ENCODE measurements at regions not wholly inside any gene's neighbourhood (a gene's known extent, or its start where the extent isn't known, plus 50 kb on each side); places are given as distances from the start of the nearest gene placed in this dataset.

GRCh38 chr21:16983420-16983819 lies 529.4 kb upstream of the CXADR start:
- no peak for DNase-seq

GRCh38 chr21:16992448-16992847 lies 520.4 kb upstream of the CXADR start:
- no peak for DNase-seq

GRCh38 chr21:16993416-16994038 lies 519.3 kb upstream of the CXADR start:
- no peak for DNase-seq

- DNase-seq: no peak
Measured at GRCh38 chr21:17002594-17003257, 510.1 kb upstream of the CXADR start.

GRCh38 chr21:17003258-17003615 lies 509.6 kb upstream of the CXADR start:
- no peak for DNase-seq

- no peak for DNase-seq
Measured at GRCh38 chr21:17003763-17004373, 509.0 kb upstream of the CXADR start.

GRCh38 chr21:17032141-17032655 lies 480.6 kb upstream of the CXADR start:
- no peak for DNase-seq

- no peak for DNase-seq
Measured at GRCh38 chr21:17044696-17045095, 468.1 kb upstream of the CXADR start.

- DNase-seq: no peak
Measured at GRCh38 chr21:17045214-17045853, 467.5 kb upstream of the CXADR start.

GRCh38 chr21:17048974-17049373 lies 463.9 kb upstream of the CXADR start:
- DNase-seq: no peak

- no peak for DNase-seq
Measured at GRCh38 chr21:17050156-17050555, 462.7 kb upstream of the CXADR start.

- DNase-seq: no peak
Measured at GRCh38 chr21:17050646-17051045, 462.2 kb upstream of the CXADR start.

- no peak for DNase-seq
Measured at GRCh38 chr21:17051054-17051453, 461.8 kb upstream of the CXADR start.

- DNase-seq: no peak
Measured at GRCh38 chr21:17053321-17053720, 459.5 kb upstream of the CXADR start.

GRCh38 chr21:17059936-17060335 lies 452.9 kb upstream of the CXADR start:
- DNase-seq: no peak

- DNase-seq: no peak
Measured at GRCh38 chr21:17066006-17066405, 446.8 kb upstream of the CXADR start.

GRCh38 chr21:17071093-17071492 lies 441.8 kb upstream of the CXADR start:
- no peak for DNase-seq

GRCh38 chr21:17081193-17081592 lies 431.6 kb upstream of the CXADR start:
- DNase-seq: no peak

GRCh38 chr21:17082843-17083483 lies 429.9 kb upstream of the CXADR start:
- no peak for DNase-seq

GRCh38 chr21:17085707-17086106 lies 427.1 kb upstream of the CXADR start:
- no peak for DNase-seq

GRCh38 chr21:17088500-17088899 lies 424.3 kb upstream of the CXADR start:
- no peak for DNase-seq

- DNase-seq: no peak
Measured at GRCh38 chr21:17089091-17089491, 423.8 kb upstream of the CXADR start.

- no peak for DNase-seq
Measured at GRCh38 chr21:17101696-17102095, 411.1 kb upstream of the CXADR start.

Data from GOT3 (cell line).